Right lobe of liver (tissue), 6 donors: ENCODE measurements at regions not wholly inside any gene's neighbourhood (a gene's known extent, or its start where the extent isn't known, plus 50 kb on each side); places are given as distances from the start of the nearest gene placed in this dataset.

Experiments used
- ATAC-seq, 4 donors: fragments of 200-7000 bp; cut with Tn5 transposase; one replicate each; pipeline ENCODE4 v1.9.1; 2020; ENCODE audit warnings: mild to moderate bottlenecking in 4 of 4, moderate library complexity in 4 of 4
- DNase-seq, 3 donors: peaks; one replicate each; pipeline ENCODE4 v3.0.0-alpha.2; 2020
- H3K27ac ChIP-seq, 3 donors: fragments of 200-600 bp; one replicate each; pipeline ENCODE4 v1.8.0; 2022
- H3K27me3 ChIP-seq, 2 donors: fragments of 200-600 bp; one replicate each; pipeline ENCODE4 v1.8.0; 2022
- H3K36me3 ChIP-seq, 4 donors: fragments of 200-600 bp; sonication (generic) in 1 of 4; one replicate each; pipeline versions ENCODE4 v1.5.1 to v1.8.0; 2017 to 2022; ENCODE audit warnings: control low read depth in 1 of 4
- H3K4me1 ChIP-seq, 4 donors: fragments of 200-600 bp; sonication (generic) in 1 of 4; one replicate each; pipeline versions ENCODE4 v1.5.1 to v1.8.0; 2017 to 2022; ENCODE audit warnings: control low read depth in 1 of 4
- H3K4me3 ChIP-seq, 3 donors: fragments of 200-600 bp; one replicate each; pipeline ENCODE4 v1.8.0; 2022
- H3K9me3 ChIP-seq, 4 donors: fragments of 200-600 bp; sonication (generic) in 1 of 4; one replicate each; pipeline versions ENCODE4 v1.5.1 to v1.8.0; 2017 to 2022; ENCODE audit warnings: control low read depth in 1 of 4
- POLR2A ChIP-seq: fragments of 450-650 bp; IDR thresholded peaks from one replicate; pipeline ENCODE4 v1.6.1; 2017; ENCODE audit warnings: antibody characterized with exemption, mild to moderate bottlenecking
- WGBS: methylation state at CpG from one replicate; pipeline ENCODE4 v1.1.6; 2018; ENCODE audit warnings: low coverage, low lambda C conversion rate; ENCODE audit not compliant: insufficient coverage; ENCODE audit errors: missing lambda C conversion rate; 5-methylcytosine and 5-hydroxymethylcytosine counted together
- intact Hi-C, 2 donors: fragments of 100-400 bp; cut with DNase I; formaldehyde crosslinking; loops; one replicate each; pipeline versions ENCODE4 v1.11.2 to v1.14.1; 2022
- microRNA-seq, 2 donors: library from miRNA; unstranded; fragments of <30 nt; microRNA quantifications; one replicate each; pipeline ENCODE4, GENCODE V29; 2019 to 2020
- TF ChIP-seq, protein P1 (sequence below), 4 donors: fragments of 200-600 bp in 3 of 4; fragments of 450-650 bp in 1 of 4; IDR thresholded peaks; one replicate each; pipeline versions ENCODE4 v1.5.1 to v1.8.0; 2016 to 2022; ENCODE audit warnings: antibody characterized with exemption in 4 of 4, mild to moderate bottlenecking in 2 of 4
- donor health status: DM: no; HTN: yes; CAD: no.
- donor health status: DM: no; HTN: no; CAD: no.
- donor health status: DM: no; HTN: no; CAD: no.
- donor health status: DM: no; HTN: yes; CAD: no.
- donor health status: DM: no; HTN: yes; CAD: no.

DNA sequence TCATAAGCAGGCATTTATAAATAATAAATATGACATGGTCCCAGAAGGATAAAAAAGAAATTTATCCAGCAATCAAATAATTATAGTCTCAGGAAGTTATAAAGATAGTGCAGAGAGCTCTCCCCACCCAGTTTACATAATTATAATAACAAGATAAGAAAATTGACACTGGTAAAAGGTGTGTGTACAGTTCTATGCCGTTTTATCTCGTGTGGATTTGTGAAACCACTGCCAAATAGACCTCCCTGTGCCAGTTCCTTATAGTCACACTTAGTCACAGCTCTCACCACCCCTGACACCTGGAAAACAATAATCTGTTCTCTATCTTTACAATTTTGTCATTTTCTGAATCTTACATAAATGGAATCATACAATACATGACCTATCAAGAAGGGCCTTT, 320.1 kb downstream of the KBTBD8 start:
- no peak overlapping the region for H3K4me3 ChIP-seq
- ATAC-seq (no peak), DNase-seq (no peak)
- intact Hi-C loops, result no loop called here
- WGBS, result 19% methylated on average over 2 of the region's 2 CpGs
- H3K4me1 ChIP-seq, result no peaks in the 10 kb centered on the region
- no peaks in the 10 kb centered on the region for H3K9me3 ChIP-seq
- H3K27me3 ChIP-seq, result no peaks in the 10 kb centered on the region
- TF ChIP-seq POLR2A, result no peak
- TF ChIP-seq, protein P1, sequence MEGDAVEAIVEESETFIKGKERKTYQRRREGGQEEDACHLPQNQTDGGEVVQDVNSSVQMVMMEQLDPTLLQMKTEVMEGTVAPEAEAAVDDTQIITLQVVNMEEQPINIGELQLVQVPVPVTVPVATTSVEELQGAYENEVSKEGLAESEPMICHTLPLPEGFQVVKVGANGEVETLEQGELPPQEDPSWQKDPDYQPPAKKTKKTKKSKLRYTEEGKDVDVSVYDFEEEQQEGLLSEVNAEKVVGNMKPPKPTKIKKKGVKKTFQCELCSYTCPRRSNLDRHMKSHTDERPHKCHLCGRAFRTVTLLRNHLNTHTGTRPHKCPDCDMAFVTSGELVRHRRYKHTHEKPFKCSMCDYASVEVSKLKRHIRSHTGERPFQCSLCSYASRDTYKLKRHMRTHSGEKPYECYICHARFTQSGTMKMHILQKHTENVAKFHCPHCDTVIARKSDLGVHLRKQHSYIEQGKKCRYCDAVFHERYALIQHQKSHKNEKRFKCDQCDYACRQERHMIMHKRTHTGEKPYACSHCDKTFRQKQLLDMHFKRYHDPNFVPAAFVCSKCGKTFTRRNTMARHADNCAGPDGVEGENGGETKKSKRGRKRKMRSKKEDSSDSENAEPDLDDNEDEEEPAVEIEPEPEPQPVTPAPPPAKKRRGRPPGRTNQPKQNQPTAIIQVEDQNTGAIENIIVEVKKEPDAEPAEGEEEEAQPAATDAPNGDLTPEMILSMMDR (IDR thresholded peaks at IDR 0.05), result no peak
- H3K36me3 ChIP-seq, result no peaks in the 10 kb centered on the region
- no peak overlapping the region for H3K27ac ChIP-seq

DNA sequence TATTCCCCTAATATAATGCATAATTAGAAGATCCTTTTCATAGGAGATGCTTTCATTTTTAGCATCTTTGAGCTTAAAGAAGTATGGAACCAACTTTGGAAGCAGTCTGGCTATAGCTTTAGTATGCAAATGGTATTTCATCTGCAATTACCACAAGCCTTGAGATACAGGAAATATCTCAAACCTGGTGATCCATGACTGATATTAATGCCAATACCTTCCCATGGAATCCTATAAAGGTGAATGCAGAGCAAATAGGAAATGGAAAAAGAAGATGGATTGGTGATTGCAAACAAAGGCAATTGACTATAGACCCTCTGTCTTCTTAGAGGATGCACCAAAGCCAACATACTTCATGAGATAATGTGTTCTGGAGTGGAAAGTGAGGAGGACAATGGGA, 326.4 kb downstream of the KBTBD8 start:
- H3K27ac ChIP-seq, result no peak overlapping the region
- TF ChIP-seq, protein P1 (IDR thresholded peaks at IDR 0.05), result no peak
- TF ChIP-seq POLR2A, result no peak
- intact Hi-C loops, result no loop called here
- no peaks in the 10 kb centered on the region for H3K27me3 ChIP-seq
- DNase-seq, result no peak
- no peak overlapping the region for H3K4me3 ChIP-seq
- no peaks in the 10 kb centered on the region for H3K4me1 ChIP-seq
- no peaks in the 10 kb centered on the region for H3K36me3 ChIP-seq
- ATAC-seq, result no peak
- no peaks in the 10 kb centered on the region for H3K9me3 ChIP-seq

Small RNA genes lying in the stretch of these regions (microRNA-seq; reads per million reads assigned to microRNA genes)
- 0 reads per million in 2 donors for gene MIR4272
